Stomach (tissue), 4 donors: ENCODE measurements at regions not wholly inside any gene's neighbourhood (a gene's known extent, or its start where the extent isn't known, plus 50 kb on each side); places are given as distances from the start of the nearest gene placed in this dataset.

Source experiments
- POLR2A ChIP-seq, 4 donors: fragments of 450-650 bp; IDR thresholded peaks; one replicate each; pipeline ENCODE4 v1.6.1; 2016; ENCODE audit warnings: antibody characterized with exemption in 4 of 4, control low read depth in 2 of 4, mild to moderate bottlenecking in 1 of 4, moderate library complexity in 1 of 4
- POLR2AphosphoS5 ChIP-seq, 3 donors: sonication (generic); formaldehyde crosslinking; IDR thresholded peaks; one replicate each; pipeline ENCODE4 v1.6.1; 2016; ENCODE audit warnings: antibody characterized with exemption in 3 of 3
- TF ChIP-seq, protein P1 (sequence below), 7 experiments: fragments of 450-650 bp in 4 of 7; fragments of 200-600 bp in 3 of 7; sonication (generic) in 3 of 7; IDR thresholded peaks; one replicate each; pipeline ENCODE4 v1.5.1; 2016 to 2019; ENCODE audit warnings: antibody characterized with exemption in 7 of 7, control low read depth in 2 of 7, mild to moderate bottlenecking in 1 of 7

DNA sequence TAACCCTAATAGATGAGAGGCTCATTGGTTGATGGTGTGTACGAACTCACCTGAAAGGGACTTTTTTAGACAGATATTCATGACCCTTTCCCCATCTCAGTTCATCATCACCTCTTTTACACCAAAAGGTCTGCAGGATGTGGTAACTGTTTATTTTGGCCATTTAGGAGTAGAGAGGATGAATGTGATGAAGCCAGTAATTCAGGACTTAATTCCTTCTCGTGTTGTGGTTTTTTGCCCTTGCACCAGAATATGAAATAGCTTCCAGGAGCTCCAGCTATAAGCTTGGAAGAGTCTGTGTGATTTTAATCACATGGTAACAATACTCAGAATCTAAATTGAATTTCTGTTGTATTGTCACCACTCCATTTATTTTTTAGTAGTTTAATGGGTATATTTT, 189.4 kb upstream of the KCTD3 start:
- TF ChIP-seq, protein P1, sequence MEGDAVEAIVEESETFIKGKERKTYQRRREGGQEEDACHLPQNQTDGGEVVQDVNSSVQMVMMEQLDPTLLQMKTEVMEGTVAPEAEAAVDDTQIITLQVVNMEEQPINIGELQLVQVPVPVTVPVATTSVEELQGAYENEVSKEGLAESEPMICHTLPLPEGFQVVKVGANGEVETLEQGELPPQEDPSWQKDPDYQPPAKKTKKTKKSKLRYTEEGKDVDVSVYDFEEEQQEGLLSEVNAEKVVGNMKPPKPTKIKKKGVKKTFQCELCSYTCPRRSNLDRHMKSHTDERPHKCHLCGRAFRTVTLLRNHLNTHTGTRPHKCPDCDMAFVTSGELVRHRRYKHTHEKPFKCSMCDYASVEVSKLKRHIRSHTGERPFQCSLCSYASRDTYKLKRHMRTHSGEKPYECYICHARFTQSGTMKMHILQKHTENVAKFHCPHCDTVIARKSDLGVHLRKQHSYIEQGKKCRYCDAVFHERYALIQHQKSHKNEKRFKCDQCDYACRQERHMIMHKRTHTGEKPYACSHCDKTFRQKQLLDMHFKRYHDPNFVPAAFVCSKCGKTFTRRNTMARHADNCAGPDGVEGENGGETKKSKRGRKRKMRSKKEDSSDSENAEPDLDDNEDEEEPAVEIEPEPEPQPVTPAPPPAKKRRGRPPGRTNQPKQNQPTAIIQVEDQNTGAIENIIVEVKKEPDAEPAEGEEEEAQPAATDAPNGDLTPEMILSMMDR (IDR thresholded peaks at IDR 0.05), result no peak
- TF ChIP-seq POLR2A (IDR thresholded peaks at IDR 0.05), result no peak
- TF ChIP-seq POLR2AphosphoS5 (IDR thresholded peaks at IDR 0.05), result no peak
